ENCODE measurements at regions not wholly inside any gene's neighbourhood (a gene's known extent, or its start where the extent isn't known, plus 50 kb on each side); places are given as distances from the start of the nearest gene placed in this dataset.
"Not testable (repeated sequence)": the region's sequence is repeated elsewhere in the genome, so short reads cannot be mapped to it uniquely, and the experiment has no call there.

DNA sequence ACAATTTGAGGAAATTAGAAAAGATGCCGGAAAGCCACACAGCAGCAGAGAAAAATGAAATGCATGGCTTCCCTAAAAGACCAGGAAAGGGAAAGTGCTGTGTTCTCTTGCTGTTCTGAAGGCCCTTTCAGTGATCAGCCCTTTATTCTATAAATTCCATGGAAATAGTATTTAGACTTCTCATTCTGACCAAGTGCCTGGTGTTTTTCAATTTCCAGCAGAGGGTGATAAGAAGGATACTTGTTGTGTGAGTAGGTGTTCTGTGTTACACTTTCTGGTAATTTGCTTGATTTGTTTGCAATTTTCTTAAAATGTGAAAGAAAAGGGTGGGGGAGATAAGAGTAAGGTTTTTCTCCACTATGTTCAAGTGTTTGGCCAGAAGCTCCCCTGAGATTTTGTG is 504.5 kb downstream of the IRS1 start:
- Mint-ChIP-seq H3K36me3 (ENCODE audit: insufficient read depth, unreplicated experiment) (no peaks in the 10 kb centered on the region), H3K9me3 (ENCODE audit: low read depth, unreplicated experiment) (peaks cover 8% of the 10 kb centered on the region), H3K4me1 (ENCODE audit: low read depth, unreplicated experiment) (no peaks in the 10 kb centered on the region), H3K27ac (ENCODE audit: unreplicated experiment) (no peak overlapping the region), H3K4me3 (ENCODE audit: low read depth, unreplicated experiment) (no peak overlapping the region), H3K27me3 (ENCODE audit: unreplicated experiment) (no peaks in the 10 kb centered on the region)
- no TSS peak for BruUV-seq (replicated peaks)
- CTCF ChIA-PET: no interaction called here
- TF ChIP-seq, protein P1, sequence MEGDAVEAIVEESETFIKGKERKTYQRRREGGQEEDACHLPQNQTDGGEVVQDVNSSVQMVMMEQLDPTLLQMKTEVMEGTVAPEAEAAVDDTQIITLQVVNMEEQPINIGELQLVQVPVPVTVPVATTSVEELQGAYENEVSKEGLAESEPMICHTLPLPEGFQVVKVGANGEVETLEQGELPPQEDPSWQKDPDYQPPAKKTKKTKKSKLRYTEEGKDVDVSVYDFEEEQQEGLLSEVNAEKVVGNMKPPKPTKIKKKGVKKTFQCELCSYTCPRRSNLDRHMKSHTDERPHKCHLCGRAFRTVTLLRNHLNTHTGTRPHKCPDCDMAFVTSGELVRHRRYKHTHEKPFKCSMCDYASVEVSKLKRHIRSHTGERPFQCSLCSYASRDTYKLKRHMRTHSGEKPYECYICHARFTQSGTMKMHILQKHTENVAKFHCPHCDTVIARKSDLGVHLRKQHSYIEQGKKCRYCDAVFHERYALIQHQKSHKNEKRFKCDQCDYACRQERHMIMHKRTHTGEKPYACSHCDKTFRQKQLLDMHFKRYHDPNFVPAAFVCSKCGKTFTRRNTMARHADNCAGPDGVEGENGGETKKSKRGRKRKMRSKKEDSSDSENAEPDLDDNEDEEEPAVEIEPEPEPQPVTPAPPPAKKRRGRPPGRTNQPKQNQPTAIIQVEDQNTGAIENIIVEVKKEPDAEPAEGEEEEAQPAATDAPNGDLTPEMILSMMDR (IDR thresholded peaks at IDR 0.05; ENCODE audit: unreplicated experiment): no peak
- DNase-seq: no peak
- intact Hi-C loops (cut with micrococcal nuclease; ENCODE audit: unreplicated experiment): no loop called here

DNA sequence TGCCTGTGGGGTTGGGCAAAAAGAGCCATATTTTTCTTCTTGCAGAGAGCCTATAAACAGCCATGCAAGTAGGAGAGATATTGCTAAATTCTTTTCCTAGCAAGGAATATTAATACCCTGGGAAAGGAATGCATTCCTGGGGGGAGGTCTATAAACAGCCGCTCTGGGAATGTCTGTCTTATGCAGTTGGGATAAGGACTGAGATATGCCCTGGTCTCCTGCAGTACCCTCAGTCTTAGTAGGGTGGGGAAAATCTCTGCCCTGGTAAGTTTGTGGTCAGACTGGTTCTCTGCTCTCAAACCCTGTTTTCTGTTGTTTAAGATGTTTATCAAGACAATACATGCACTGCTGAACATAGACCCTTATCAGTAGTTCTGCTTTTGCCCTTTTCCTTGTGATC is 508.3 kb downstream of the IRS1 start:
- H3K4me1 Mint-ChIP-seq (ENCODE audit: low read depth, unreplicated experiment); H3K27ac Mint-ChIP-seq (ENCODE audit: unreplicated experiment); intact Hi-C loops (cut with micrococcal nuclease; ENCODE audit: unreplicated experiment); H3K9me3 Mint-ChIP-seq (ENCODE audit: low read depth, unreplicated experiment); H3K27me3 Mint-ChIP-seq (ENCODE audit: unreplicated experiment); H3K4me3 Mint-ChIP-seq (ENCODE audit: low read depth, unreplicated experiment); BruUV-seq (replicated peaks); H3K36me3 Mint-ChIP-seq (ENCODE audit: insufficient read depth, unreplicated experiment); DNase-seq: not testable (repeated sequence)
- CTCF ChIA-PET: interaction anchor here (0.7 kb wide), 1 partner anchor 27 kb away, joined by 5 read pairs; no protein-coding TSS in a partner anchor

DNA sequence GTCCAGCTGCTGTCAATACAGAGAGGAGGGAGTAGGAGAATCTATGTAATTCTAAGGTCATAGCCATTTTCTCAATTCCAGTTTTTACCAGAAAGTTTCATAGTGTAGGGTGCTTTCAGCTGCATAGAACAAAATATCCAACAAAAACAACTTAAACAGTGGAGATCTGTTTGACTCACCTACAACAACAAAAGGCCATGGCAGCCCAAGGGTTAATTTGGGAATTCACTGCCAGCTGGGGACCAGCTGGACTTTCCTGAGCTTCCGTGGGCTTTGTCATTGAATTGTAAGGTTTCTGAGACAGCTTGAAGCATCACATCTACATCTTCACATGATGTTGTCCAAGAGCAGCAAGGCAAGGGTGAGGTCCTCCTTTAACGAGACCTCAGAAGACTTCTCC is 512.7 kb downstream of the IRS1 start:
- TF ChIP-seq, protein P1 (IDR thresholded peaks at IDR 0.05; ENCODE audit: unreplicated experiment): no peak
- Mint-ChIP-seq H3K9me3 (ENCODE audit: low read depth, unreplicated experiment) (peaks cover 5% of the 10 kb centered on the region), H3K27me3 (ENCODE audit: unreplicated experiment) (no peaks in the 10 kb centered on the region), H3K36me3 (ENCODE audit: insufficient read depth, unreplicated experiment) (no peaks in the 10 kb centered on the region), H3K4me3 (ENCODE audit: low read depth, unreplicated experiment) (no peak overlapping the region), H3K27ac (ENCODE audit: unreplicated experiment) (no peak overlapping the region), H3K4me1 (ENCODE audit: low read depth, unreplicated experiment) (peaks cover 8% of the 10 kb centered on the region)
- intact Hi-C loops (cut with micrococcal nuclease; ENCODE audit: unreplicated experiment): no loop called here
- BruUV-seq (replicated peaks): no TSS peak
- DNase-seq: no peak
- CTCF ChIA-PET: no interaction called here

DNA sequence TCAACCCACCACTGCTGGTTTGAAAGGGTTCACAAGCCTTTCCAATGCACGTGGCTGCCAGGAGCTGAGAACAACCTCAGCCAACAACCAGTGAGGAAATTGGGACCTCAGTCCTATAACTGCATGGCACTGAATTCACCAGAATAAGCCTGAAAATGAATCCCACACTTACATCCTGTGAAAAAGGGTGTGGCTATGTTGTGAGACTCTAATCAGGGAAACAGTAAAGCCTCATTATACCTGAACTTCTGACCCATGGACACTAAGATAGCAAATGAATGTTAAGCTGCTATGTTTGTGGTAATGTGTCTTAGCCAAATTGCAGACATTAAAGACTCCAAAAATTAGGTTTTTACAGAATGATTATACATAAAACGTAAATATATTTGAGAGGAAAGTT is 515.8 kb downstream of the IRS1 start:
- H3K4me1 Mint-ChIP-seq (ENCODE audit: low read depth, unreplicated experiment): peaks cover 8% of the 10 kb centered on the region
- no peaks in the 10 kb centered on the region for H3K27me3 Mint-ChIP-seq (ENCODE audit: unreplicated experiment)
- H3K36me3 Mint-ChIP-seq (ENCODE audit: insufficient read depth, unreplicated experiment): no peaks in the 10 kb centered on the region
- DNase-seq: no peak
- H3K9me3 Mint-ChIP-seq (ENCODE audit: low read depth, unreplicated experiment): peaks cover 4% of the 10 kb centered on the region
- CTCF ChIA-PET: interaction anchor here (0.6 kb wide), 1 partner anchor 469 kb away, joined by 3 read pairs; no protein-coding TSS in a partner anchor
- no peak overlapping the region for H3K4me3 Mint-ChIP-seq (ENCODE audit: low read depth, unreplicated experiment)
- TF ChIP-seq, protein P1 (IDR thresholded peaks at IDR 0.05; ENCODE audit: unreplicated experiment): no peak
- H3K27ac Mint-ChIP-seq (ENCODE audit: unreplicated experiment): no peak overlapping the region
- intact Hi-C loops (cut with micrococcal nuclease; ENCODE audit: unreplicated experiment): no loop called here
- BruUV-seq (replicated peaks): no TSS peak

DNA sequence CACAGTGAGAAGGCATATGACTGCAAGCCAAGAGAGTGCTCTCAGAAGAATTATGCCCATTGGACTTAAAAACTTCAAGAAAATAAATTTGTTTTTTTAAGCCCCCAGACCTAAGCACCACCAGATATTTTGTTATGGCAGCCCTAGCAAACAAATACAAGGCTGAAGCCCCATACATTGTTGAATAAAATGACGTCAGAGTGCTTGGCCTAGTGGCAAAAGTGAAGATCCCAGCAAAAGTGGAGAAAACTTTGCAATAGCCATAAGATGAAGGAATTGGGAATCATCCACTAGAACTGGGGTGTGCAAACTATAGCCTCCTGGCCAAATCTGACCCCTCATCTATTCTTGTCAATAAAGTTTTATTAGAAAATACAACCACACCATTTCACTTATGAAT is 517.5 kb downstream of the IRS1 start:
- H3K9me3 Mint-ChIP-seq (ENCODE audit: low read depth, unreplicated experiment): peaks cover 7% of the 10 kb centered on the region
- H3K27ac Mint-ChIP-seq (ENCODE audit: unreplicated experiment): no peak overlapping the region
- no peaks in the 10 kb centered on the region for H3K27me3 Mint-ChIP-seq (ENCODE audit: unreplicated experiment)
- peaks cover 8% of the 10 kb centered on the region for H3K4me1 Mint-ChIP-seq (ENCODE audit: low read depth, unreplicated experiment)
- CTCF ChIA-PET: no interaction called here
- intact Hi-C loops (cut with micrococcal nuclease; ENCODE audit: unreplicated experiment): no loop called here
- TF ChIP-seq, protein P1 (IDR thresholded peaks at IDR 0.05; ENCODE audit: unreplicated experiment): no peak
- H3K36me3 Mint-ChIP-seq (ENCODE audit: insufficient read depth, unreplicated experiment): no peaks in the 10 kb centered on the region
- H3K4me3 Mint-ChIP-seq (ENCODE audit: low read depth, unreplicated experiment): no peak overlapping the region
- DNase-seq: no peak
- BruUV-seq (replicated peaks): no TSS peak

DNA sequence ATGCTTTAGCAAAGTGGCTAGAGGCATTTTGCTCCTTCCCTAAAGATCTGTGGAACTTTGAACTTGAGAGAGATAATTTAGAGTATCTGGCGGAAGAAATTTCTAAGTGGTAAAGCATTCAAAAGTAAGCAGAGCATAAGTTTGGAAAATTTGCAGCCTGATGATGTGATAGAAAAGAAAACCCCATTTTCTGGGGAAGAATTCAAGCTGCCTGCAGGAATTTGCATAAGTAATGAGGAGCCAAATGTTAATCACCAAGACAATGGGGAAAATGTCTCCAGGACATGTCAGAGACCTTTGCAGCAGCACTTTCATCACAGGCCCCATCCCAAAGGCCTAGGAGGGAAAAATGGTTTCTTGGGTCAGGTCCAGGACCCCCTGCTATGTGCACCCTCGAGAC is 519.5 kb downstream of the IRS1 start:
- DNase-seq; intact Hi-C loops (cut with micrococcal nuclease; ENCODE audit: unreplicated experiment); H3K9me3 Mint-ChIP-seq (ENCODE audit: low read depth, unreplicated experiment); H3K27ac Mint-ChIP-seq (ENCODE audit: unreplicated experiment); H3K4me3 Mint-ChIP-seq (ENCODE audit: low read depth, unreplicated experiment); H3K27me3 Mint-ChIP-seq (ENCODE audit: unreplicated experiment); CTCF ChIA-PET; H3K36me3 Mint-ChIP-seq (ENCODE audit: insufficient read depth, unreplicated experiment); H3K4me1 Mint-ChIP-seq (ENCODE audit: low read depth, unreplicated experiment); BruUV-seq (replicated peaks): not testable (repeated sequence)

Measured in Calu3 (cell line).